ENCODE measurements at regions not wholly inside any gene's neighbourhood (a gene's known extent, or its start where the extent isn't known, plus 50 kb on each side); places are given as distances from the start of the nearest gene placed in this dataset.

- H3K4me2 ChIP-seq (ENCODE audit: low read length) = no peak overlapping the region
- H3K79me2 ChIP-seq (ENCODE audit: control insufficient read depth, low read length) = no peaks in the 10 kb centered on the region
- no peak for TF ChIP-seq CTCF (IDR thresholded peaks at IDR 0.05; ENCODE audit: low read depth, low read length, poor library complexity, severe bottlenecking)
- TF ChIP-seq EZH2phosphoT487 (IDR thresholded peaks at IDR 0.05; ENCODE audit: borderline replicate concordance, low read length) = no peak
Observed at GRCh38 chr16:55047903-55048497, 117.3 kb downstream of the IRX5 start.

GRCh38 chr16:55048745-55049144 lies 118.1 kb downstream of the IRX5 start:
- H3K4me3 ChIP-seq (ENCODE audit: low read length) = no peak overlapping the region
- H3K27ac ChIP-seq (ENCODE audit: low read depth, low read length) = no peak overlapping the region
- no peaks in the 10 kb centered on the region for H3K9me3 ChIP-seq (ENCODE audit: control insufficient read depth, insufficient read depth, low read length)
- no peaks in the 10 kb centered on the region for H3F3A ChIP-seq (ENCODE audit: control insufficient read depth, insufficient read depth)
- H3K27me3 ChIP-seq (ENCODE audit: control insufficient read depth, low read length) = no peaks in the 10 kb centered on the region
- no peaks in the 10 kb centered on the region for H3K36me3 ChIP-seq (ENCODE audit: control insufficient read depth, low read length)
- TF ChIP-seq EZH2phosphoT487 (IDR thresholded peaks at IDR 0.05; ENCODE audit: borderline replicate concordance, low read length) (no peak), CTCF (IDR thresholded peaks at IDR 0.05; ENCODE audit: low read depth, low read length, poor library complexity, severe bottlenecking) (no peak)
- no peaks in the 10 kb centered on the region for H3K4me1 ChIP-seq (ENCODE audit: control insufficient read depth, low read length)
- no peaks in the 10 kb centered on the region for H3K9me2 ChIP-seq (replicated peaks; ENCODE audit: control insufficient read depth, low read length)
- no peak overlapping the region for H3K4me2 ChIP-seq (ENCODE audit: low read length)
- H4K20me1 ChIP-seq (ENCODE audit: control insufficient read depth, insufficient read depth, low read depth, low read length) = no peaks in the 10 kb centered on the region
- H3K79me2 ChIP-seq (ENCODE audit: control insufficient read depth, low read length) = no peaks in the 10 kb centered on the region

More at GRCh38 chr16:55047903-55048497, 117.3 kb downstream of the IRX5 start:
- no peak overlapping the region for H3K27ac ChIP-seq (ENCODE audit: low read depth, low read length)
- no peaks in the 10 kb centered on the region for H3K9me3 ChIP-seq (ENCODE audit: control insufficient read depth, insufficient read depth, low read length)
- H3K4me3 ChIP-seq (ENCODE audit: low read length) = no peak overlapping the region
- H3K4me1 ChIP-seq (ENCODE audit: control insufficient read depth, low read length) = no peaks in the 10 kb centered on the region
- no peaks in the 10 kb centered on the region for H3F3A ChIP-seq (ENCODE audit: control insufficient read depth, insufficient read depth)
- no peaks in the 10 kb centered on the region for H4K20me1 ChIP-seq (ENCODE audit: control insufficient read depth, insufficient read depth, low read depth, low read length)
- H3K27me3 ChIP-seq (ENCODE audit: control insufficient read depth, low read length) = no peaks in the 10 kb centered on the region
- H3K9me2 ChIP-seq (replicated peaks; ENCODE audit: control insufficient read depth, low read length) = no peaks in the 10 kb centered on the region
- H3K36me3 ChIP-seq (ENCODE audit: control insufficient read depth, low read length) = no peaks in the 10 kb centered on the region

- Histone ChIP-seq H3K4me2 (ENCODE audit: low read length) (no peak overlapping the region), H3K27ac (ENCODE audit: low read depth, low read length) (no peak overlapping the region)
Observed at GRCh38 chr16:55051571-55052347, 121.1 kb downstream of the IRX5 start.

More at GRCh38 chr16:55051571-55052347, 121.1 kb downstream of the IRX5 start:
- TF ChIP-seq EZH2phosphoT487 (IDR thresholded peaks at IDR 0.05; ENCODE audit: borderline replicate concordance, low read length) (no peak), CTCF (IDR thresholded peaks at IDR 0.05; ENCODE audit: low read depth, low read length, poor library complexity, severe bottlenecking) (no peak)
- Histone ChIP-seq H3K4me1 (ENCODE audit: control insufficient read depth, low read length) (no peaks in the 10 kb centered on the region), H3K27me3 (ENCODE audit: control insufficient read depth, low read length) (no peaks in the 10 kb centered on the region), H3K9me3 (ENCODE audit: control insufficient read depth, insufficient read depth, low read length) (no peaks in the 10 kb centered on the region), H4K20me1 (ENCODE audit: control insufficient read depth, insufficient read depth, low read depth, low read length) (no peaks in the 10 kb centered on the region), H3F3A (ENCODE audit: control insufficient read depth, insufficient read depth) (no peaks in the 10 kb centered on the region), H3K79me2 (ENCODE audit: control insufficient read depth, low read length) (no peaks in the 10 kb centered on the region), H3K36me3 (ENCODE audit: control insufficient read depth, low read length) (no peaks in the 10 kb centered on the region), H3K9me2 (replicated peaks; ENCODE audit: control insufficient read depth, low read length) (no peaks in the 10 kb centered on the region), H3K4me3 (ENCODE audit: low read length) (no peak overlapping the region)

Measured in DOHH2 (cell line).